KG1 (cell line): ENCODE measurements at regions not wholly inside any gene's neighbourhood (a gene's known extent, or its start where the extent isn't known, plus 50 kb on each side); places are given as distances from the start of the nearest gene placed in this dataset.

ENCODE experiments used
- DNase-seq: peaks from one replicate; lab custom pipeline; 2025; lab: John Stamatoyannopoulos, UW

DNA sequence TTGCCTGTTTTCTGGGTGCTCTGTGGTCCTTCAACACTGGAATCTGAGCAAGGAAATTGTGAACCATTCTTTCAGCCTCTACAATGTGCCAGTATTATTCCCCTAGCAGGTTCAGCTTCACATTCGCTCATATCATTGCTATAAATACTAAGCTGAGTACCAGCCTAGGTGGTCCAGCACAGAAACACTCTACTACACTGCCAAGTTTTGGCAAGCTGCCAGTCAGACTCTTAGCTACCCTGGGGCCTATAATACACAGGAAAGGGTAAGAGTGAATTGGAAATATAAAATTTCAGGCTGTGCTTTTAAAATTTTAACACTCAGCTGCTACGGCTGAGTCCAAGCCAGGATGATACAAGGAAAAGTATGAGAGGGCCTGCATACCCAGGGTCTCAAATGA lies 49.9 kb upstream of the PPP1R3A start:
- DNase-seq = no peak
